Muscle of back (tissue), 3 donors: ENCODE measurements at regions not wholly inside any gene's neighbourhood (a gene's known extent, or its start where the extent isn't known, plus 50 kb on each side); places are given as distances from the start of the nearest gene placed in this dataset.
"Not testable (repeated sequence)": the region's sequence is repeated elsewhere in the genome, so short reads cannot be mapped to it uniquely, and the experiment has no call there.

Experiments
- DNase-seq, 3 donors: peaks; one replicate each; pipeline versions ENCODE4 v3.0.0 to v3.0.0-alpha.2; 2013

- DNase-seq: peak; percentile 14 to 75 (median 16)
These were observed 495.8 kb downstream of the AJAP1 start for GRCh38 chr1:5150191-5150590.

- DNase-seq: no peak
These were observed 493.4 kb downstream of the AJAP1 start for GRCh38 chr1:5147806-5148205.

- DNase-seq: no peak
These were observed 488.0 kb downstream of the AJAP1 start for GRCh38 chr1:5142389-5142788.

DNA sequence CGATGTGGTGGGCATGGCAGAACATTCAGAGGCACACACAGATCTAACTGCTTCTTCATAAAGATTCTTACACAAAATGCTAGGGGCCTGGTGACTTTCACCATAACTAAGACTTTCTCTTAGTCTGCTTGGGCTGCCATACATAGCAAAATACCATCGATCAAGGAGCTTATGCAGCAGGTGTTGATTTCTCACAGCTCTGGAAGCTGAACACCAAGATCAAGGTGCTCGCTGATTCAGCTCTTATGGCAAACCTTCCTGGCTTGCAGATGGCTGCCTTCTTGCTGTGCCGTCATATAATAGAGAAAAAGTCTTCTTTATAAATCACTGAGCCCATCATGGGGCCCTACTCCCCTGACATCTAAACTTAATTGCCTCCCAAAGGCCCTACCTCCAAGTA, 487.3 kb downstream of the AJAP1 start:
- no peak for DNase-seq

- no peak for DNase-seq
These were observed 486.6 kb downstream of the AJAP1 start for GRCh38 chr1:5140962-5141361.

DNA sequence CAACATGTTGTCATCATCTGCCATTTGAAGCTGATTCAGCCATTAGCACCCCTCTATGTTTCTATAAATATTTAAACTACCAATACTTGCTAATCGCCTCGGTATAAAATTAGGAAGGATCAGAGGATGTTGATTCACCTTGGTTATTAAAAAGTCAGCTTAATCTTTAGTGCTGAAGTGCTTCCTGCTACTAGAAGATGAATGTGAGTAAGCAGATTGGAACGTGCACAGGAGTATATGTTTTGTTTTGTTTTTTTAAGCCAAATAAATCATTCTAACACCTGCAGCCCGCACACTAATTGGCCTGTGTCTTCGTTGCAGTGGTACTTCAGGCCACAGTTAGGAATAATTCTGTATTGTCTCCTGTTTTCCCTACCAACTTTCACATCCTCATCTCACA, 485.7 kb downstream of the AJAP1 start:
- DNase-seq: no peak

GRCh38 chr1:5129746-5130355, 475.4 kb downstream of the AJAP1 start:
- no peak for DNase-seq

GRCh38 chr1:5125208-5125607, 470.8 kb downstream of the AJAP1 start:
- DNase-seq: no peak

GRCh38 chr1:5120559-5120958, 466.1 kb downstream of the AJAP1 start:
- no peak for DNase-seq

DNA sequence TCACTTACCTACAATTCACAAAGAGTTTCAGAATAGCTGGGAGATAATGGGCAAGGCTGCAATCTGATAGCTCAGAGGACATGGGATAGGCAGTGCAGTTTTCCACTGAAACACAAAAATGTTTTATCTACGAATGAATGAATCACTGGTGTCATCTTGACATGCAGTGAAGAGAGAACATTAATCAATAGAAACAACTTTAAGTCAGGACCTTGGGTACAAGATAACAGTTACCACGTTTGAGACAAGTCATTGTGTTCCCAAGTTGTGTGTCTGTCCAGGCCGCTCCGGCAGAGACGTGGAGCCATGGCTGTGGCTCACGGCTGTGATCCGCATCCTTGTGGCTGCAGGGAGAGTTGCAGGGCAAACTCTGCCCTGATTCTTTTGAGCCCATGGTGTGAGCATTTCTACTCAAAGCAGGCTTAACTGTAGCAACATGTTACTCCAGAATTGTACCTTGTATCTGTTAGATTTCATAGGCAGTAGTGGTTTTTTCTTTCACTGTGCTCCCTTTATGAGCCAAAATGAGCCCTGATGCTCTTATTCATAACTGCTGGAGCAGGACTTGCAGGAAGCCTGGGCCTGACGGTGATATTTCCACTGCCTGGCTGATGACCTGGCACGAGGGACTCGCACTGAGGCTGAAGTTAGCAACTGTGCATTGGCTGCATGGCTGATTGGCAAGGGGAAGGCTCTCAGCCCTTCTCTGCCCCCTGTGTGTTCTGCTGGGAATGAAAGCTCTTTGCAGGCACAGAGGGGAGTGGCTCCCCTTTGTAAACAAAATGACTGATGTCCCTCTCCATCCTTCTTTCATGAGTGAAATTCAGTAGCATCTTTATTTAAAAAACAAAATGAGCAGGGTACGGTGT, 465.2 kb downstream of the AJAP1 start:
- DNase-seq: no peak

DNA sequence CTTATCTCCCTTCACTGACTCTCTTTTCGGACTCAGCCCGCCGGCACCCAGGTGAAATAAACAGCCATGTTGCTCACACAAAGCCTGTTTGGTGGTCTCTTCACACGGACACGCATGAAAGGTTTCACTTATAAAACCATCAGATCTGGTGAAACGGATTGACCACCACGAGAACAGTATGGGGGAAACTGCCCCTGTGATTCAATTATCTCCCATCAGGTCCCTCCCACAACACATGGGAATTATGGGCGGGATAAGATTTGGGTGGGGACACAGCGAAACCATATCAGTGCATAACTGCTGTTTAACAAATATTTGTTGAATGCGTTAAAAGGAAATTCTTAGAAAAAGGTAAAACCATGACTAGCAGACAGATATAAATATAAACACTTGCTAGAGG, 464.4 kb downstream of the AJAP1 start:
- not testable (repeated sequence) for DNase-seq

DNA sequence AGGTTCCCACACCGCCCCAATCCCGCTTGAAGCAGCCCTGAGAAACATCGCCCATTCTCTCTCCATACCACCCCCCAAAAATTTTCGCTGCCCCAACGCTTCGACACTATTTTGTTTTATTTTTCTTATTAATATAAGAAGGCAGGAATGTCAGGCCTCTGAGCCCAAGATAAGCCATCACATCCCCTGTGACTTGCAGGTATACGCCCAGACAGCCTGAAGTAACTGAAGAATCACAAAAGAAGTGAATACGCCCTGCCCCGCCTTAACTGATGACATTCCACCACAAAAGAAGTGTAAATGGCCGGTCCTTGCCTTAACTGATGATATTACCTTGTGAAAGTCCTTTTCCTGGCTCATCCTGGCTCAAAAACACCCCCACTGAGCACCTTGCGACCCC, 463.9 kb downstream of the AJAP1 start:
- DNase-seq: not testable (repeated sequence)

- no peak for DNase-seq
These were observed 457.2 kb downstream of the AJAP1 start for GRCh38 chr1:5111581-5111980.

DNA sequence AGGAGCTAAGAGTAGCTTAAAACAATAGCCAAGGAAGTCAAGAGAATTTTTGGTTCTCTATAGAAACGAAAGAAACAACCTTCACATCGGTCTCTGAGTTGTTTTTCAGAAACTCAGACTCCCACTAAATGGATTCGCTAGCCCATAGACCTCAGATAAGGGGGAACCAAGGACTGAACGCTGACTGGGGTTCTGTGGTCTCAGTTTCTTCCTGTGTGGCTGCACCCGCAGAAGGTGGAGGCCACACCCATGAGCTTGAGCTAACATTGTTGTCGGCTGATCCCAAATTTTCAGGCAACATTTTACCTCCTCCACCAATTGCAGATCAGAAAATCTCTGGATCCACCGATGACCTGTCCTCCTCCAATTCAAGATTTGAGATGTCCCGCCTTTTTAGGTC, 456.1 kb downstream of the AJAP1 start:
- DNase-seq: no peak

DNA sequence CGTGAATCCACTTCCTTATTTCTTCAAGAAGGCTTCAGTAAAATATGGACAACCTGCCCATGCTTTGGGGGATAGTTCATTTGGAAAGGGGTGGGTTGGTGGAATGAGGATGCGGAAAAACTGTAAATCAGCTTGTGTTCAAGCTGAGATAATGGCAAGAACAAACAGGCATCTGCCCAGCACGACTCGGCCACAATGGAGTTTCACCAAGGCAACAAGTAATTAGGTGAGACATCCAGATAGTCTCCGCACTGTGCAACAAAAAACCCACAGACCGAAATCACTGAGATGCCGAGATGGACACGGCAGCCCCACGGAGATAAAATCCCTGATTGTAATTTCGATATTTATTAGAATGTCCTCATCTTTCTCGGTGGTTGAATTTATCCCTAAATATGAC, 455.2 kb downstream of the AJAP1 start:
- no peak for DNase-seq

GRCh38 chr1:5108740-5109139, 454.3 kb downstream of the AJAP1 start:
- DNase-seq: no peak

DNA sequence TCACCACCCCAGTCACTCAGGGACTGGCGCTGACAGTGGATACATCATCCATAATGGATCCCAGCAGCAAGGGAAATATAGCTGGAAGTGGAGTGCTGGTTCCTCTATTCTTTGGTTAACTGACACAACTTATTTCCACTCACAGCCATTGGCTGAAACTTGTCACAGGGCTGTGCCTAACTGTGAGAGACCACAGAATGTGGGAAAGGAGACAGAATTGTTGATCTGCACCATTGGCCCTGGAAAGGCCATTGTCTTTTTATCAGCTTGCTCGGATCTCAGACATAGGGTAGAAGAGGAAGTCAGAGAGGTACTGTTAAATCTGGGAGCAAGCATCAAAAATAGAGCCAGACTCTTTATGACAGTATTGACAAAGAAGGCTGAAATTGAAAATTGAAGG, 451.3 kb downstream of the AJAP1 start:
- DNase-seq: no peak

GRCh38 chr1:5099558-5099957, 445.1 kb downstream of the AJAP1 start:
- no peak for DNase-seq

- DNase-seq: no peak
These were observed 444.6 kb downstream of the AJAP1 start for GRCh38 chr1:5098981-5099385.

DNA sequence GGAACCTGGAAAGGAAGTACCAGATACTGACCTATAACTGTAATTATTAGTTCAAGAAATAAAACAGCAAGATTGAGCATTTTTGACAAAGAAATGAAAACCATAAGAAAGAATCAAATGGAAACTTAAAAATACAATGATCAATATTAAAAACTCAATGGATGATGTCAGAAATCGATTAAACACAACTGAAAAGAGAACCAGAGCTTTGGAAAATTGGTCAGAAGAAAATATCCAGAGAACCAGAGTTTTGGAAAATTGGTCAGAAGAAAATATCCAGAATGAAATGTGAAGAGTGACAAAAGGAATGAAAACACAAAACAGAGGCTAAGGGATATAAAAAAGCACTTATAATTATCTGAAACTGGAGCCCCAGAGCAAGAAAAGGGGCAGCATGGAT, 438.6 kb downstream of the AJAP1 start:
- no peak for DNase-seq

- DNase-seq: no peak
These were observed 430.3 kb downstream of the AJAP1 start for GRCh38 chr1:5084676-5085075.

- DNase-seq: no peak
These were observed 412.8 kb downstream of the AJAP1 start for GRCh38 chr1:5067246-5067645.

DNA sequence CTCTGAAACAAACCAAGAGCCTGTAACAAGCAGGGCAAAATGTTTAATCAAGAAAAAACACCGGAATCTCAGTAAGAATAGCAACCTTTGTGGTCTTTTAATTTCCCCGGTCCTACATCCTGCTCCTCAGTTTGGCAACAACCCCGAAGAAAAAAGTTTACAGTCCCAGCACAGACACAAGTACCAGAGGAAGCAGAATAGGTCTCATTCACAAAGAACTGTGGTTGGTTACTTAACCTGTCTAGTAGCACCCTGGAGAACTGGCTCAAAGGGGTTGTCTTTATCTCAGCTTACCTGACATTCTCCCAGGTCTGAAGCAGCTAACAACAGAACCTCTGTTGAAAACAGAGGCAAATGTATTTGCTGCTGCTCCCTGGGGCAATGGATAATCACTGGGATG, 399.3 kb downstream of the AJAP1 start:
- DNase-seq: no peak

DNA sequence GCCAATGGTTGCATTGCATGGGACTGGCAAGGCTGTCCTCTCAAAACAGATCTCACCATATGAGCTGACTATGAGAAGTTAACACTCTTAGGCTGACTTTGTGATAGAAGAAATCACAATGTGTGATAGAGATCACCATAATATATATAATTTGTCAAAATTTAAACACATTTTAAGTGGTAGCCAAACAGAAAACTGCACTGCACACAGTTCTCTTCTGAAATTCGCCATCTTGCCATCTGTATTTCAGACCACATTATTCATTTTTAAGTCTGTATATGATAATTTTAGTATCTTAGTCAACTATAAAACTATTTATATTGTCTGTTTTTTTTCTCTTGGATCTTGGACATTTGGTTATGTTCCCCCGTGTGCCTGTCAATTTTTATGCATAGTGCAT, 374.7 kb downstream of the AJAP1 start:
- no peak for DNase-seq
